Activated naive CD4-positive, alpha-beta T cell treated with anti-CD3 and anti-CD28 coated beads for 36 hours (primary cell): ENCODE measurements at regions not wholly inside any gene's neighbourhood (a gene's known extent, or its start where the extent isn't known, plus 50 kb on each side); places are given as distances from the start of the nearest gene placed in this dataset.

Experiments used
- CTCF ChIA-PET: fragments of 350-600 bp; sonication (Branson Sonifier 250); formaldehyde crosslinking; loops from one replicate; lab custom pipeline; 2021; ENCODE audit warnings: antibody characterized with exemption; lab: Charles Lee
- DNase-seq: peaks from one replicate; pipeline ENCODE4 v3.0.0-alpha.2; 2020
- H3K27ac Mint-ChIP-seq: one replicate; pipeline ENCODE4 v1.8.0; 2021; ENCODE audit warnings: mild to moderate bottlenecking, mixed read lengths
- H3K27me3 Mint-ChIP-seq: one replicate; pipeline ENCODE4 v1.8.0; 2021; ENCODE audit warnings: low read depth, mixed read lengths
- H3K36me3 Mint-ChIP-seq: one replicate; pipeline ENCODE4 v1.8.0; 2021; ENCODE audit warnings: low read depth, mixed read lengths
- H3K4me1 Mint-ChIP-seq: one replicate; pipeline ENCODE4 v1.8.0; 2021; ENCODE audit warnings: low read depth, mixed read lengths
- H3K4me3 Mint-ChIP-seq: one replicate; pipeline ENCODE4 v1.8.0; 2021; ENCODE audit warnings: mild to moderate bottlenecking, moderate library complexity, mixed read lengths
- H3K9me3 Mint-ChIP-seq: one replicate; pipeline ENCODE4 v1.8.0; 2021; ENCODE audit warnings: mixed read lengths
- intact Hi-C: fragments of 100-400 bp; cut with micrococcal nuclease; formaldehyde crosslinking; loops from one replicate; pipeline ENCODE4 v1.15.1; 2023

GRCh38 chr6:9121549-9121948 lies 686.2 kb upstream of the SLC35B3 start:
- Mint-ChIP-seq H3K27ac (no peak overlapping the region), H3K36me3 (no peaks in the 10 kb centered on the region), H3K4me3 (no peak overlapping the region), H3K27me3 (no peaks in the 10 kb centered on the region), H3K9me3 (no peaks in the 10 kb centered on the region), H3K4me1 (no peaks in the 10 kb centered on the region)
- no peak for DNase-seq
- CTCF ChIA-PET, result no interaction called here
- intact Hi-C loops, result no loop called here

GRCh38 chr6:9116026-9116425 lies 680.7 kb upstream of the SLC35B3 start:
- CTCF ChIA-PET, result no interaction called here
- intact Hi-C loops, result no loop called here

GRCh38 chr6:9112544-9112943 lies 677.2 kb upstream of the SLC35B3 start:
- no peaks in the 10 kb centered on the region for H3K36me3 Mint-ChIP-seq
- H3K4me1 Mint-ChIP-seq, result no peaks in the 10 kb centered on the region
- no peak for DNase-seq
- H3K9me3 Mint-ChIP-seq, result no peaks in the 10 kb centered on the region
- H3K27ac Mint-ChIP-seq, result no peak overlapping the region
- no peak overlapping the region for H3K4me3 Mint-ChIP-seq
- intact Hi-C loops, result no loop called here
- no peaks in the 10 kb centered on the region for H3K27me3 Mint-ChIP-seq
- CTCF ChIA-PET, result no interaction called here

More at GRCh38 chr6:9116026-9116425, 680.7 kb upstream of the SLC35B3 start:
- Mint-ChIP-seq H3K4me3 (no peak overlapping the region), H3K27me3 (no peaks in the 10 kb centered on the region), H3K27ac (no peak overlapping the region), H3K36me3 (no peaks in the 10 kb centered on the region), H3K9me3 (no peaks in the 10 kb centered on the region), H3K4me1 (no peaks in the 10 kb centered on the region)
- no peak for DNase-seq

- CTCF ChIA-PET, result interaction anchor here (0.9 kb wide), 1 partner anchor 8 kb away, joined by 5 read pairs; no protein-coding TSS in a partner anchor
- no peaks in the 10 kb centered on the region for H3K27me3 Mint-ChIP-seq
- no peak overlapping the region for H3K4me3 Mint-ChIP-seq
- no peaks in the 10 kb centered on the region for H3K4me1 Mint-ChIP-seq
- H3K36me3 Mint-ChIP-seq, result no peaks in the 10 kb centered on the region
- no peak overlapping the region for H3K27ac Mint-ChIP-seq
- H3K9me3 Mint-ChIP-seq, result peaks cover 5% of the 10 kb centered on the region
- no peak for DNase-seq
- intact Hi-C loops, result no loop called here
Observed at GRCh38 chr6:9103876-9104521, 668.7 kb upstream of the SLC35B3 start.

- Mint-ChIP-seq H3K27me3 (no peaks in the 10 kb centered on the region), H3K4me3 (no peak overlapping the region), H3K36me3 (no peaks in the 10 kb centered on the region), H3K27ac (no peak overlapping the region), H3K9me3 (peaks cover 5% of the 10 kb centered on the region), H3K4me1 (no peaks in the 10 kb centered on the region)
- DNase-seq, result no peak
- CTCF ChIA-PET, result no interaction called here
- intact Hi-C loops, result no loop called here
Observed at GRCh38 chr6:9101920-9102319, 666.6 kb upstream of the SLC35B3 start.

- Mint-ChIP-seq H3K4me3 (no peak overlapping the region), H3K9me3 (peaks cover 5% of the 10 kb centered on the region), H3K27me3 (no peaks in the 10 kb centered on the region), H3K4me1 (no peaks in the 10 kb centered on the region), H3K36me3 (no peaks in the 10 kb centered on the region), H3K27ac (no peak overlapping the region)
- intact Hi-C loops, result no loop called here
- CTCF ChIA-PET, result no interaction called here
- no peak for DNase-seq
Observed at GRCh38 chr6:9100869-9101580, 665.7 kb upstream of the SLC35B3 start.

GRCh38 chr6:9095729-9096128 lies 660.4 kb upstream of the SLC35B3 start:
- intact Hi-C loops, result no loop called here
- Mint-ChIP-seq H3K36me3 (no peaks in the 10 kb centered on the region), H3K27ac (no peak overlapping the region), H3K9me3 (peaks cover 5% of the 10 kb centered on the region), H3K4me1 (no peaks in the 10 kb centered on the region), H3K27me3 (no peaks in the 10 kb centered on the region), H3K4me3 (no peak overlapping the region)
- no peak for DNase-seq
- CTCF ChIA-PET, result interaction anchor here (1.0 kb wide), 1 partner anchor 9 kb away, joined by 5 read pairs; no protein-coding TSS in a partner anchor

- Mint-ChIP-seq H3K27me3 (no peaks in the 10 kb centered on the region), H3K4me3 (no peak overlapping the region)
- CTCF ChIA-PET, result interaction anchor here (1.0 kb wide), 1 partner anchor 9 kb away, joined by 5 read pairs; no protein-coding TSS in a partner anchor
Observed at GRCh38 chr6:9095137-9095536, 659.8 kb upstream of the SLC35B3 start.

GRCh38 chr6:9089724-9090123 lies 654.4 kb upstream of the SLC35B3 start:
- H3K4me3 Mint-ChIP-seq, result no peak overlapping the region

More at GRCh38 chr6:9095137-9095536, 659.8 kb upstream of the SLC35B3 start:
- Mint-ChIP-seq H3K4me1 (no peaks in the 10 kb centered on the region), H3K36me3 (no peaks in the 10 kb centered on the region), H3K9me3 (no peaks in the 10 kb centered on the region), H3K27ac (no peak overlapping the region)
- no peak for DNase-seq
- intact Hi-C loops, result no loop called here

GRCh38 chr6:9087470-9087869 lies 652.1 kb upstream of the SLC35B3 start:
- Mint-ChIP-seq H3K27me3 (no peaks in the 10 kb centered on the region), H3K4me1 (peaks cover 4% of the 10 kb centered on the region), H3K4me3 (no peak overlapping the region), H3K36me3 (no peaks in the 10 kb centered on the region), H3K27ac (no peak overlapping the region), H3K9me3 (no peaks in the 10 kb centered on the region)
- no peak for DNase-seq
- intact Hi-C loops, result no loop called here
- CTCF ChIA-PET, result interaction anchor here (0.6 kb wide), 1 partner anchor 1406 kb away, joined by 3 read pairs; no protein-coding TSS in a partner anchor

More at GRCh38 chr6:9089724-9090123, 654.4 kb upstream of the SLC35B3 start:
- H3K27me3 Mint-ChIP-seq, result no peaks in the 10 kb centered on the region
- no peak overlapping the region for H3K27ac Mint-ChIP-seq
- H3K36me3 Mint-ChIP-seq, result no peaks in the 10 kb centered on the region
- CTCF ChIA-PET, result no interaction called here
- H3K9me3 Mint-ChIP-seq, result no peaks in the 10 kb centered on the region
- peaks cover 4% of the 10 kb centered on the region for H3K4me1 Mint-ChIP-seq
- intact Hi-C loops, result no loop called here
- no peak for DNase-seq

GRCh38 chr6:9086331-9086730 lies 651.0 kb upstream of the SLC35B3 start:
- intact Hi-C loops, result no loop called here
- Mint-ChIP-seq H3K4me3 (no peak overlapping the region), H3K36me3 (no peaks in the 10 kb centered on the region), H3K4me1 (peaks cover 4% of the 10 kb centered on the region), H3K27ac (no peak overlapping the region), H3K9me3 (no peaks in the 10 kb centered on the region), H3K27me3 (no peaks in the 10 kb centered on the region)
- DNase-seq, result no peak
- CTCF ChIA-PET, result interaction anchor here (0.7 kb wide), 1 partner anchor 19 kb away, joined by 3 read pairs; no protein-coding TSS in a partner anchor

- no peaks in the 10 kb centered on the region for H3K9me3 Mint-ChIP-seq
- no peaks in the 10 kb centered on the region for H3K36me3 Mint-ChIP-seq
- intact Hi-C loops, result no loop called here
- no peak overlapping the region for H3K4me3 Mint-ChIP-seq
- no peaks in the 10 kb centered on the region for H3K27me3 Mint-ChIP-seq
- DNase-seq, result no peak
- CTCF ChIA-PET, result no interaction called here
- peaks cover 4% of the 10 kb centered on the region for H3K4me1 Mint-ChIP-seq
- H3K27ac Mint-ChIP-seq, result no peak overlapping the region
Observed at GRCh38 chr6:9085709-9086070, 650.3 kb upstream of the SLC35B3 start.
